ENCODE measurements at regions not wholly inside any gene's neighbourhood (a gene's known extent, or its start where the extent isn't known, plus 50 kb on each side); places are given as distances from the start of the nearest gene placed in this dataset.

DNA sequence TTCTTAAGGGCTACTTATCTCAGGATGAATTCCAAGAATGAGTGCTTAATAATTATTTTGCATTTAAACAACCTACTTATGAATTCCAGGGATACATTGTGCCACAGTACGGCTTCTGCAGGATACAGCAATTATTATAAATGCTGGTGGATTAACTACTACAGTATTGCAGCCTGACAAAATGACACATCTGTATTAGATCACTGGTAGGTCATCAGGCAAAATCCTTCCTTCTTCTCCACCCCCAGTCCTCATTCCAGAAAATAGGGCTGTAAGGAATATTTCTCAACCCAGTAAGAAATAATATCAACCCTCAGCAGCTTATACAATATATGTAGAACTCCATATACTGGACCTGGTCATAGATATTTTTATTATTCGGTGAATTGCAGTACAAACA is 79.3 kb upstream of the RORA start:
- H3K27ac ChIP-seq (ENCODE audit: low read length) = no peak overlapping the region
- no peaks in the 10 kb centered on the region for H3K79me2 ChIP-seq (replicated peaks; ENCODE audit: insufficient read depth, low read length)
- H3K27me3 ChIP-seq (ENCODE audit: insufficient read depth, low read depth, low read length) = no peaks in the 10 kb centered on the region
- no peaks in the 10 kb centered on the region for H3K36me3 ChIP-seq (ENCODE audit: insufficient read depth, low read length)
- no peak for TF ChIP-seq EP300 (conservative IDR thresholded peaks at IDR 0.05; ENCODE audit: poor library complexity, severe bottlenecking)
- TF ChIP-seq EZH2 (IDR thresholded peaks at IDR 0.05; ENCODE audit: borderline replicate concordance, insufficient read depth, low read length, poor library complexity, severe bottlenecking) = no peak
- no peak for TF ChIP-seq CTCF (IDR thresholded peaks at IDR 0.05; ENCODE audit: poor library complexity, severe bottlenecking)
- no peak for TF ChIP-seq RAD21 (conservative IDR thresholded peaks at IDR 0.05)
- no peak for TF ChIP-seq REST (IDR thresholded peaks at IDR 0.05; ENCODE audit: borderline replicate concordance)
- no peak for TF ChIP-seq MXI1 (conservative IDR thresholded peaks at IDR 0.05; ENCODE audit: poor library complexity, severe bottlenecking)
- no peak for TF ChIP-seq POLR2AphosphoS5 (IDR thresholded peaks at IDR 0.05)
- no peak for TF ChIP-seq TAF1 (IDR thresholded peaks at IDR 0.05; ENCODE audit: low read depth)
- TF ChIP-seq SMC3 (conservative IDR thresholded peaks at IDR 0.05; ENCODE audit: poor library complexity) = no peak
- no peak overlapping the region for H3K4me3 ChIP-seq (ENCODE audit: low read length)
- no peak overlapping the region for H3K4me2 ChIP-seq (ENCODE audit: low read length)
- H3K9me3 ChIP-seq (ENCODE audit: low read length) = no peaks in the 10 kb centered on the region
- H3F3A ChIP-seq (ENCODE audit: insufficient read depth, low read length, poor library complexity, severe bottlenecking) = peaks cover 3% of the 10 kb centered on the region
- H2AFZ ChIP-seq (ENCODE audit: low read depth, low read length) = no peak overlapping the region
- no peaks in the 10 kb centered on the region for H4K20me1 ChIP-seq (ENCODE audit: insufficient read depth)
- H3K9ac ChIP-seq (ENCODE audit: low read length) = no peak overlapping the region
- no peaks in the 10 kb centered on the region for H3K9me2 ChIP-seq (ENCODE audit: insufficient read depth, low read length)

GRCh38 chr15:61307474-61307873 is 78.4 kb upstream of the RORA start:
- peaks cover 3% of the 10 kb centered on the region for H3F3A ChIP-seq (ENCODE audit: insufficient read depth, low read length, poor library complexity, severe bottlenecking)
- no peak overlapping the region for H3K4me3 ChIP-seq (ENCODE audit: low read length)
- no peaks in the 10 kb centered on the region for H3K9me3 ChIP-seq (ENCODE audit: low read length)
- no peak overlapping the region for H3K9ac ChIP-seq (ENCODE audit: low read length)
- TF ChIP-seq MXI1 (conservative IDR thresholded peaks at IDR 0.05; ENCODE audit: poor library complexity, severe bottlenecking) = no peak
- no peak for TF ChIP-seq POLR2AphosphoS5 (IDR thresholded peaks at IDR 0.05)
- no peak for TF ChIP-seq SMC3 (conservative IDR thresholded peaks at IDR 0.05; ENCODE audit: poor library complexity)
- TF ChIP-seq EP300 (conservative IDR thresholded peaks at IDR 0.05; ENCODE audit: poor library complexity, severe bottlenecking) = no peak
- TF ChIP-seq EZH2 (IDR thresholded peaks at IDR 0.05; ENCODE audit: borderline replicate concordance, insufficient read depth, low read length, poor library complexity, severe bottlenecking) = no peak
- TF ChIP-seq REST (IDR thresholded peaks at IDR 0.05; ENCODE audit: borderline replicate concordance) = no peak
- no peak for TF ChIP-seq TAF1 (IDR thresholded peaks at IDR 0.05; ENCODE audit: low read depth)
- no peak for TF ChIP-seq RAD21 (conservative IDR thresholded peaks at IDR 0.05)
- TF ChIP-seq CTCF (IDR thresholded peaks at IDR 0.05; ENCODE audit: poor library complexity, severe bottlenecking) = no peak
- H4K20me1 ChIP-seq (ENCODE audit: insufficient read depth) = no peaks in the 10 kb centered on the region
- H3K9me2 ChIP-seq (ENCODE audit: insufficient read depth, low read length) = no peaks in the 10 kb centered on the region
- H3K4me2 ChIP-seq (ENCODE audit: low read length) = no peak overlapping the region
- H3K79me2 ChIP-seq (replicated peaks; ENCODE audit: insufficient read depth, low read length) = no peaks in the 10 kb centered on the region
- H3K36me3 ChIP-seq (ENCODE audit: insufficient read depth, low read length) = no peaks in the 10 kb centered on the region
- H3K27ac ChIP-seq (ENCODE audit: low read length) = no peak overlapping the region
- no peak overlapping the region for H2AFZ ChIP-seq (ENCODE audit: low read depth, low read length)
- no peaks in the 10 kb centered on the region for H3K27me3 ChIP-seq (ENCODE audit: insufficient read depth, low read depth, low read length)

Measured in neural cell (in vitro differentiated cells).